ENCODE measurements at regions not wholly inside any gene's neighbourhood (a gene's known extent, or its start where the extent isn't known, plus 50 kb on each side); places are given as distances from the start of the nearest gene placed in this dataset.
A peak's percentile ranks its signal among the peaks of the same experiment; 100 is the strongest.

DNA sequence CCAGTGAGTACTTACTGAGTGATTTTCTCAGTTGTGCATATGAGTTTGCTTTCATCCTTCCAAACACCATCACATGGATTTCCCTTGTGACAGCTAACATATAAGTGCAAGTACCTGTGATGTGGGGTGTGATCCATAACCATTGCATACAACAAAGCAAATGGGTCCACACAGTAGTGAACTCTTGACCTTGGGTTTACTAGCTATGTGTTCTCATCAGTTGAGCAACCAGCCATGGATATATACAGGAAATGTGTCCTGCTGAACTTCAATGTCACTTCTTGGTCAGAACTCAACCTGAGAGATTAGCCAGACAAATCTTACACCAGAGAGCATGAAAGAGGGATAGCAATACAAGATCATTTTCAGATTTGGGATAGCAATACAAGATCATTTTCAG lies 420.9 kb upstream of the KCNH7 start:
- no peak for DNase-seq

DNA sequence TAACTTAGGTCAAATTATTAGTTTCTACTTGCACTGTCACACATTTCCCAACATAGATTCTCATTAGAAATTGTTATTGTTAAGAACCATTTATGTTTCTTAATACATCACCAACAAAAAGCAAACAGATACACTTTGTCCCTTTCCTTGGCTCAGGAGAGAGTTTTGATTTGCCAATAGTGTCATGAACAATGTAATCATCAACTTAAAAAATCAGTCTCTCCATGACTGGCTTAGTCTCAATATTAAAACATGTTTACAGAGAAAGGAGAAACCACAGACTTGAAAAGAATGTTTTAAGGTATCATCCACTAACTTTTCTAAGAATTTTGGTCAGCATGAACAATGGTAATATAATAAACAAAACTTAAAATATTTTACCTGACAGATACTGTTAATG lies 416.5 kb upstream of the KCNH7 start:
- no peak for DNase-seq

DNA sequence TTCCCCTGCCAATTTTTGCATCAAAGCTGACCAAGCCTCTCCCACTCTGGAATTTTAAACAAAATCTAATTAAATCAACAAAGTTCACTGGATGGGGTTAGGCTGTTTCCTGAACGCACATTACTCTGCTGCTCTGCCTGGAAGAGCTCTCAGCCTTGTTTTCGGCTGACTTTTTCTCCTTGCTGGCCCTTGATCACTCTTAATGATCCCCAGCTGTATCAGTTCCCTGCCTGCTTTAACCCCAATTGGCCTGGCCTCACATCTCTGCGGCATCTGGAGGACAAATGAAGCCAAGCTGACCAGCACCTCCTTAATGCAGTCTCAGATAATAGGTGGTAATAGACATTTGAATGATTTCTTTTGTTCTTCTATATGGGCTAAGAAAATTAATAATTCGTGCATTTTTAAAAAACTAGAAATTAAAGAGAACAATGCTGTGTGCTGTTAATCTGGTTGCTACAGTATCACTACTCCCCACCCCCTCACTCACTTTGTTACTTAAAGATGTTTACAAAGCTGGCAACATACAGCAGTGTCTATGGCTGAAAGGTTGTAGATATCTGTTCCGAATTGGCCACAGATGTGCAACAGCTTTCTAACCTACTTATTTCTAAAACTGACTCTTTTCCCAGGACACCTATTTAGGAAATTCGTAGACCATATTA lies 415.2 kb upstream of the KCNH7 start:
- DNase-seq = no peak

DNA sequence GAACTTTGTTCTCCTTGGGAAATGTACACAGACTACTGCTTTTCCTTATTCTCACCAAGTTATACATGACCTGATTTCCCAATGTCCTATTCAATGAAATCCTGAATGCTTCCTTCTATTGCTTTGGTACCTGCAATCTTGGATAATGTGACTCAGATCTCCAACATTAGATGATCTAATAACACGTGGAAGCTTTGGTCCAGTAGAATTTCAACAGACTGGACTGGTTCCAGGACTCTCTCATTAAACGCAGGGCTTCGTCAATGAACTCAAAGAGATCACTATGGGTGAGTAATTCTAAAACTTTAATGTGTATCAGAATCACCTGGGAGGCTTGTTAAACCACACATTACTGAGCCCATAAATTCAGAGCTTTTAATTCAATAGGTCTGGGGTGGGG lies 413.6 kb upstream of the KCNH7 start:
- DNase-seq = no peak

DNA sequence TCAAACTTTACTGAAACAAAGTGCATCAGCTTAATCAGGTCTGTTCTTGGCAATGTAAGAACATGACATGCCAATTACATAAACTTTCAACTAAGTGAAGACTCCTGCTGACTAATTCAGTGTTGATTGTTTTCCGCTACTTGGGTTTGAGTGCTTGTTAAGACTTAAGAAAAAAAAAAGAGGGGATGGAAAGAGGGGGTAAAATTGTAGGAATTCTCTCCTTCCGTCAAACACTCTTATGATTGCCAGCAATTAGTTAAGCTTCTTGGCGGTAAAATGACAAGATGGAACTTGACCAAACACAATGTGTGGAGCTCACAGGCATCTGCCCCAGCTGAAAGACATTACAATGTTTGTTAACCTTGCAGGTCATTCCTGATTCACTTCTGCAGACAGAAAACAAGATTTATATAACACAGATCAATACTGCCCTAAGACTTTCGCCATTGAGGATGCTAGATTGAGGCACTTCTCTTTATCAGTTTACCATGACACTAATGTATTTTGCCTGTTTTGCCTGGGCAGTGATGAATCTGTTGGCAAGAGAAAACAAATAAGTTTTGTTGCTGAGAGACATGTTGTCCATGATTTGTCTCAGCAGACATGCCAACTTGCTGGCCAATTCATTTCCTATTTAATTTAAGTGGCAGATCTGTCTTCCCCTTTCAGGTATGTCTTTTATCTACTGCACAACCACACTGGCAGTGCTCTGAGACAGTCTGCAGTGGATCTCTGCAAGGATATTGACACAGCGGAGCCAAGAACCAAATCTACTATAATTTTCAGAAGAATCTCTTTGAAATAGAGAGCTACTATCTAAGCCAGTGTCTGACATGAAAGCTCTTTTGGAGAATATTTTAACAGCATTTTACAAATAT lies 410.0 kb upstream of the KCNH7 start:
- DNase-seq = no peak

DNA sequence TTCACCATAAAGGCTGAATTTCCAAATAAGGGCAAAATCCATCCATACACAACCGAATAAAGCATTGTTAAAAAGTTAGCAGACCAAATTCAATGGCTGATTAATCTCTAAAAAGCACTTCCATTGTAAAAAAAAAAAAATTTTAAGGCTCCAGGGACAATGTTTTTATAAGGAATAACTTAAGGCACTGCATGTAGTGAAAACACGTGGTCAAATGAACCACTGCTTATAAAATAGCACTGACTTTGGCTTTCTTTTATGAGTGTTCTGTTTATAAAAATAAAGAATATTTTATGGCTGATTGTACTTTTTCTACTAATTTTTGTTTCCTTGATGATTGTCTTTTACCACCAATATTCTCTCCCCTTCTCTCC lies 409.3 kb upstream of the KCNH7 start:
- no peak for DNase-seq

DNA sequence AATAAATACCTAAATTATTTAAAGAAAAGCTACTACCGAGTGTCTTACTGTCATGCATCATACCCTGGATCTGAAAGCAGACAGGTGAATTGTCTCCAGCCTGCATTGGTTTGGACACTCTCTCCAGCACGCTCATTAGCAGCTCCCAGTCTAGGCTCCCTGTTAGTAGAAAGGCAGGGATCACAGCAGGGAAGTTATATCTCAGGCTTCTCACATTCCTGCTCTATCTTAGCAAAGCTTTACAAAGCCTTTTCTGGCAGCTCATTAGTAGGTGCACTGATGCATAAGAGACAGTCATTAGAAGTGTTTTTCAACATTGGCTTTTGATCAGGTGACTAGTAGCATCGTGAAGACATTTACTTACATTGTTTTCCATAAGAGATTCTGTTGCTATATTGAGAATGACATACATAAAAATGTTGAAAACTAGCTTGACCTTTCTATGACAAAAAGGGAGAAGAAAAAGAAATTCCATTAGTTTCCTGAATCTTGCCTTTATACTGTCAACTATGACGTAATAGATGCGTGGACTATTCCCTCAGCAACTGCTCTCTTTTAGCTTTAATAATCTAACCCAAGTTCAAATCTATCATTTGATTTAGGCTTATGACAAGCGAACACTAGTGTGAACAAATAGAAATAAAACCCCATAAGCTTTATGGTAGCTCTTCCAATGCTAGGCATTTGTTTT lies 408.7 kb upstream of the KCNH7 start:
- DNase-seq = no peak

DNA sequence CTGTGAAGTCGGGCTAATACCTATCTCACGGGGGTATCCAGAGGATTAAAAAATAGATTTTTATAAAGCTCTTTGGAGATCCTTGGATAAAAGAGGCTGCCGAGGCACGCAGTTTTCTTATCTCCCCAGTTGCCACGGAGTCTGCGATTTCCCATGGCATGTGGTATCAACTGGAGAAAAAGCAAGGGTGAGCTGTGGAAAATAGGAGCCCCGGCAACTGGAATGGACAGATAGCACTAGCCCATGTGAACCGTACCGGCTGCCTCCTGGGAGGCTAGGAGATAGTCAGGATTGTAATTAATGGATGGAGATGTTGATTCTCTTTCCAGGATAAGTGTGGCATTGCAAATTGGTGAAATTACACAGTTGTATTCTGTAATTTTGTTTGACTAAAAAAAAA lies 407.6 kb upstream of the KCNH7 start:
- DNase-seq = no peak

DNA sequence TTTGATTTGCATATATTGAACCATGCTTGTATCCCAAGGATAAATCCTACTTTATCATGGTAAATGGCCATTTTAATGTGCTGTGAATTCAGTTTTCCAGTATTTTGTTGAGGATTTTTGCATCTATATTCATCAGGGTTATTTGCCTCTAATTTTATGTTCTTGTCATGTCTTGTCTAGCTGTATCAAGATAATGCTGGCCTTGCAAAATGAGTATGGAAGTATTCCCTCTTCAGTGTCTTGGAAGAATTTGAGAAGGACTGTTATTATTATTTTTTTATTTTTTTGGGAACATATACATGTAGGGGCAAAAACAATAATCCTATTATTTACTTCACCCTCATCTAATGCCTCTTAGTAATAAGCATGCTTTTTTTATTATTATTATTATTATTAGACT lies 398.0 kb upstream of the KCNH7 start:
- DNase-seq = no peak

DNA sequence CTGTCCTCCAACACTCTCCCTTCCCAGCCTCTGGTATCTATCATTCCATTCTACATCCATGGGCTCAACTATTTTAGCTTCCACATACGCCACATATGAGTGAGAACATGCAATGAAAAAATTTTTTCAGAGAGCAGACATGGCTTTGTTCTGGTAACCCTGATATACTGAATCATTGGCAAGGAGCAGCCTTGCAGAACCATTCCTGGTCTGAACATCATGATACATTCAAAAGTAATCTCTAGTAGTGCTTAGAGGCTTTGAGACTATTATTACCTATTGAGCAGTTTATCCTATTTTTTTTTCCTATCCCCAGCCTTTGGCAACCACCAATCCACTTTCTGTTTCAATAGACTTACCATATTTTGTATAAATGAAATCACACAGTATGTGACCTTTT lies 393.1 kb upstream of the KCNH7 start:
- no peak for DNase-seq

DNA sequence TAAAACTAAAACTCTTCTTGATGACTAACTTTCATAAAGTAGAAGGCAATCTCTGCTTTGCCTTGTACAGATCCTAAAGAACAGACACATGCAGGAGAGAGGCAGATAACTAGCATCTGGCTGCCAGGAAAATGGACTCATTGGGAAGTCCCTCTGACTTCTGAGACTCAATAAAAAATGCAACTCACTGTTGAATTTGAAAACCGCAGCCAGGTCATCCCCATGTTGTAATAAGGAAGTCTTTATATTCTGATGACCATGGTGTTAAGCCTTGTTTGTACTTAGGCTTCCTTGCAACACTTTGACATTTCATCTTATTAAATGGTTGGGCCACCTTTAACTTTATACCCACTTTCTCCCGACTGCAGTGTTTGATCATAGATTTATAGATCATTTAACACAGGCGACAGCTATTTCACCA lies 375.1 kb upstream of the KCNH7 start:
- no peak for DNase-seq

DNA sequence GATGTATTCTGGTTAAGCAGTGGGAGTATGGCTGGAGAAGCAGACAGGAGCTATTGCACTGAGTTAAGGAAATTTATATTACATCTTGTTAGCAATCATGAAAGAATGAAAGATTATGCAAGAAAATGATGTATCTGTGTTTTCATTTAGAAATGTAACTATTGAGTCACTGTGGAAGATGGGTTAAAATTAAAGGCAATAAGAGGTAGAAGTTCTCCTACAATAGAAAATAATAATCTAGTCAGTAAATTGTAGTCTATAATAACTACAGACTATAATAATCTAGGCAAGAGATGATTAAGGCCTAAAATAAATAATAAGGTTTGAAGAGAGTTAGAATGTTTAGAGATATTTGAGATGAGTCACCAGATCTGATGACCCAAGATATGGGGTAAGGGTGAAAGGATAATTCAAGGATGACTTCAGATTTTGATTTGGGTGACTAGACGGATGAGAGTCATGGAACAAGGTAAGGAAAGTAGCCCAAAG lies 371.9 kb upstream of the KCNH7 start:
- no peak for DNase-seq

DNA sequence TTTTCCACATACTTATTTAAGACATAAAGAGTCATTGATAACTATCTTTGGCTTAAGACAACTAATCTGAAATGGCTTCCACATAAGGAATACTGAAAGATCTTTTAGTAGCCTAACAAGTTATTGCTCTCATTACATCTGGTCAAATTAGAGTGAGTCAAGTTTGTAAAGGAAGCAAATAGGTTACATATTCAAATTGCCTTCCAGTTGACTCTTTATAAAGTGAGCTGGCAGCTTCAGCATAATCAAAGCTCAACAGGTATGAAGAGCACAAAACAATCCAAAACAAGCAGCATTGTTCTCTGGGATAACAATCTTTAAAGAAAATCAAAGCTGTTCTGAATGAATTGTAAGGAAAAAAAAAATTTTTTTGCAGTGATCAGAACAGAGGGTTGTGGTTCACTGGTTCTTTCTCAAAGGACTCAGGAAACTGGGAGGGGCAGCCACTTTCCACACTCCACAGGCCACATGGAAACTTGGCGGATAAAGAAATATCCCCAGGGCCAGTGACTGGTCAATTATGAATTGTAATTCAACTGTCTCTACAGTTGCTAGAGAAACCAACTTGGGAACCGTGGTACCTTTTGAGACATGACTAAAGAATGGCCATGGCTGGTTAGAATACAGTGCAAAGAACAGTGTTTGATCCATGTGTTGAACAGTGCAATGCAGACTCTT lies 369.3 kb upstream of the KCNH7 start:
- no peak for DNase-seq

DNA sequence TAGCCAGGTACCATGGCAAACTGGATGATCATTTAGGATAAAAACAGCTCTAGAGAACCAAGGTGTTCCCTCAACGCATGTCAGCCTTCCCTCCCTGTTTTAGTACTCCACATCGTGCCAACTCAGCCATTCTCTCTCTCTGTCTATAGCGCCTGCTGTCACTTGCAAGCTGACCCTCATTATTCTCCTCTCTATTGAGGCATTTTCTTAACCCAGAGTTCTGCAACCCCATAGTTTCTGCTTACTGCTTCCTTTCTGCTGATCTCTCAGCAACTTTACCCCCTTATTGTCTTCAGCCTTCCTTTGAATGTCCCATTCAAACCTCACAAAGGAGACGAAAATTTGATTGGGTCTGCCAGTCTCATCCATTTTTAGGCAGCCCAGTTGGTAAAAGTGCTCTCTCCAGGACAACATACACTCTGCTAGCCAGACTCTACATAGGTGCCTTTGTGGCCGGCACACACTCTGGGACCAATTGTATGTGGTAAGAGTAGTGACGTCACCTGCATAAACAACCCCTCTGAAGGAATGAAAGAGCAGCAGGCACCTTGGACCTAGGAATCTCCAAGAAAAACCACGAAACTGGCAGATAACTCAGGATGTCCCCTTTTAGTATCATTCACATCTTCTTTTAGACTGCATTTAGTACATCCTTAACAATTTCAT lies 367.2 kb upstream of the KCNH7 start:
- no peak for DNase-seq

DNA sequence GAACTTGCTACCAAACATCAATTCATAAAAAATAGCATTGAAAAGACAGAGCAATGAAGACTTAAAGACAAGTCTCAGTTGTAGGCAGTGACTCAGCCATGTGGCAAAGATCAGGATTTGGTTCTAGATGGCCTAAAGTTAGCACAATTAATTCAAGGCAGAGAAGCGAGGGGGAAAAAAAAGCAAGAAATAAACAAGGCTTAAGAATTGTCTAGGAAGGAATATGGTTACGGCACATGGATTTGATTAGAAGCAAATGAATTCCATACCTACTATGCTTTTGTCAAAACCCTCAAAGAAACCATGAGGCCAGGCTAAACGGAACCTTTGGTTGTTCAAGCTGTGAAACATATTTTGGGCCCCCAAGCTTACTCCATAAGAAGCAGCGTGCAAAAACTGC lies 362.2 kb upstream of the KCNH7 start:
- no peak for DNase-seq

DNA sequence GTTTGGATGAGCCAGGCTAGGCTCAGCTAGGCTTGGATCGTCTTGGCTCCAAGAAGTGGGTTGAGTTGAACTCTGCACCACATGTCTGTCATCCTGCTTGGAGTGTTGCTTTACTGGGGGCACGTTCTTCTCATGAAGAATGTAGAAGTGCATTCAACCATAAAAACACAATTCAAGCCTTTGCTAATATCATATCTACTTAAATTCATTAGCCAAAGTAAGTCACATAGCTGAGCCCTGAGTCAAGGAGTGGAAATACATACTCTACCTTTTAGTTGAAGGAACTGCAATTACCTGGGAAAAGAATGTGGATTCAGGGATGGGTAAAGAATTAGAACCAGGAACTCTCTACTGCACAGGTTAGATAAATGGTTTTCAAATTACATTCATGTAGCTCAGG lies 360.4 kb upstream of the KCNH7 start:
- DNase-seq = no peak

DNA sequence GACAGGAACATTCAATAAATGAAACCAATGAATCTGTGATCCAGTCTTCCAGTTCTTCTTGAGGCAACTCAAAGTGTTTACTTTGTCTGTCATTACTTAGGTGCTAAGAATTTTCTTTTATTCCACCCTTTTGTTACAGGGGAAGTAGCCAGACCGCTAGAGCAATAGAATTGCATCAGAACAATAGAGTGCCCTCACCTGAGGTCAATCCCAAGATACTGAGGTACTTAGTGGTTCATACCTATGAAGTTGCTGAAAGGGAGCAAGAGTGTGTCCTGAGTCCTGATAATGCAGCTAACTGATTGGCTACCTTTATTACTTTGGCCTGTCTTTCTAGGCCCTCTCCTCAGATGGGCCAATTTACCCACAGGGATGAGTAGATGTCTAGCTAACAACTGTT lies 359.4 kb upstream of the KCNH7 start:
- no peak for DNase-seq

DNA sequence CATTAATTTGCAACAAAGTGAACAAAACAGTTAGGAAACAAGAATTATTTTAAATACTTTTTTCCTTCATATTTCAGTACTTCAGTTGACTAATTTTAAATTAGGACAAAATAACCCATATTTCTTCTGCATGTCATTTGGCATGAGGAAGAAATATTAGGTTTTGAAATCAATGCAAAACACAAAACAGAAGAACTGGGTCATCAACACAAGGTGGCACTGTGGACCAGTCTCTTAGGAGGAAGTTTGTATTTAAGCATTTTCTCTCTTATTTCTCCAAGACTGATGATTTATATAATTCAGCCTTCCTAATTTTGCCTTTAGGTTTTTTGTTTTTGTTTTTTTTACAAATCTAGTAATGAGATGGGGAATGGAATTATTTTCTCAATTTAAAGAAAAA lies 352.8 kb upstream of the KCNH7 start:
- DNase-seq = no peak

DNA sequence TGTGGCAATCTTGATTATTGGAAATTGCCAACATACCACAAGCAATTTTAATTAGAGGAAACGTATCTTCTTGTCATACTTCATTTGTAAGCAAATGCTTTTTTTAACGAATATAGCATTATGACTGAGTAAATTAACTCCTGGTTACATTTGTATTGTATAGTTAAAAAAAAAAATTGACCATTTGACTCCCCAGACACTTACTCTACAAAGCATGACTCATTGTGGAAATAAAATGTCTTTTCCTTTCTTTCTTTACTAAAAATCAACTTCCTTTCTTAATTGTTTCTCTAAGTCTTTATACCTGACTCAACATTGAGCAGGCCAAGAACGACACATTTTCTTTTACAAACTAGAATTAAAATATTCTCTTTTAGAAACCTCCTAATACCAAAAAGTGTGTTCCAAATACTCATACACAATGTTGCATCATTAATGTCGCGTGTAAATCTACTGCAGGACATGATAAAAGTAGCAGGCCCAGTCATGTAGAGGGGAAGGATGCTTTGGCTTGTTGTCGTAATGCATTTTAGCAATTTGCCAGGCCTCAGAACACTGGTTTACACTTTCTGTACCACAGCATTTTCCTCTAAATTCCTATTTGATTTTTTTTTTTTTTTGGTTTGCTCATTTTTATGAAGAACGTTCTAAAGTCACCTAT lies 349.6 kb upstream of the KCNH7 start:
- DNase-seq = no peak

DNA sequence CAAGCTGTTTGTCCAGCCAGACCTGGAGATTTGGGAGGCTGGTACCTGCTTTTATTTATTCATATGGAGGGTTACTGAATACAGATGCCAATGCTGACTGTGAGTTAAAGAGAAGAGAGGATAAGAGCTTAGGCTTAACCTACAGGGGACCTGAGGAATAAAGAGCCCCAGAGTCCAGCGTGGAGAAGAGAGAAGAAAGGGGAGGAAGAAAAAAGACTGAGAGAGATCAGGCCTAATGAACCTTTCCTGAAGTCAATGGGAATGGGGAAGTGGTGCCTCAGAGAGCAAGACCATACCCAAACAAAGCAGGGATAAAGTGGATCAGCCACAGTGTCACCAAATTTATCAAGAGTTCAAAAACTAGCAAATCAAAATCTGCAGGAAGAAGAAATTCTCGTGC lies 348.6 kb upstream of the KCNH7 start:
- DNase-seq = no peak

DNA sequence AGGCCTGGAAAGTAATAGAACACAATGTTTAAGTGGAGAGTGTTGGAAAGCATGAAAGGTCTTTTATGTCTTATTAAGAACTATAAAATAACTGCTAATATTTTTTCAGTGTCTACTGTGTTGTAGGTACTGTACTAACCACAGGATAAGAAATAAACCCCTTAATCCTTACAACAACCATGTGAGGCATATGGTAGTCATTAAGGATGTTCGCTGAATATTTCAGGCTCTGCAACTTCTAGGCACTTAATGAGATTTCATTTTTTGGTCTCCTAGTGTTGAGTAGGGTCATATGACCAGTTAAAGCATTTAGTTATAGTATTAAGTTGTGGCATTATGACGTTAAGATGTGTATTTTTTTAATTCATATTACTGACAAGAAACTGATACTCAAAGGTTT lies 346.6 kb upstream of the KCNH7 start:
- no peak for DNase-seq

DNA sequence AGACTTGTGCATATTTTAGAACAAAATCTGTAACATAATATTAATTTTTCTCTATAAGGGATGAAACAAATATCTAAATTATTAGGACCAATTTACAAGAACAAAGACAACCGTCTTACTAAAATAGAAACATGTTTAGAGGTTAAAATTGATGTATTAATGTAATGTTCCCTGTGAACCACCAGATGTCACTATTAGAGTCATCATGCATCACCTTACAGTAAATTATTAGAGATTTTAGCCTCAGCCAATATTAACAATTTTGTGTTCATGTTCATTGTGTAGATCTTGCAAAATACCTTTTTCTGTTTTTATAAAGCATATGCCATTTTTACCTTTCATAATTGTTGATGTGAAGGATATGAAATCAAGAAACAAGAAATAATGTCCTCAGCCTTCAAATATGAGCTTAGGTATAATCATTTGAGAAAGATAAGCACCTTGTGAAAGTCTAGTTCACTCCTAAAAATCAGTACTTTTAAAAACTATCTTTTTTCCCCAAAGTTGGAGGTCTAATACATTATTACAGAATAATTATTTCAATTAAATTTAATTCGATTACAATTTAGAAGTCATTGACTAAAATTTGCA lies 344.3 kb upstream of the KCNH7 start:
- DNase-seq = peak; percentile 33
